NCI-H2227 (cell line): ENCODE measurements at regions not wholly inside any gene's neighbourhood (a gene's known extent, or its start where the extent isn't known, plus 50 kb on each side); places are given as distances from the start of the nearest gene placed in this dataset.

Source experiments
- DNase-seq: peaks from one replicate; lab custom pipeline; 2025; ENCODE audit not compliant: unreplicated experiment; lab: John Stamatoyannopoulos, UW

- DNase-seq: no peak
Observed at GRCh38 chr12:27382924-27383323, 50.3 kb downstream of the BMAL2 start.

GRCh38 chr12:27383429-27384260 lies 51.0 kb downstream of the BMAL2 start:
- peak; percentile 67 for DNase-seq

GRCh38 chr12:27384261-27384590 lies 51.6 kb downstream of the BMAL2 start:
- no peak for DNase-seq

GRCh38 chr12:27385766-27386564 lies 53.3 kb downstream of the BMAL2 start:
- DNase-seq: no peak

GRCh38 chr12:27387473-27387872 lies 54.8 kb downstream of the BMAL2 start:
- no peak for DNase-seq

- no peak for DNase-seq
Observed at GRCh38 chr12:27388650-27389049, 56.0 kb downstream of the BMAL2 start.

- no peak for DNase-seq
Observed at GRCh38 chr12:27394676-27395075, 51.9 kb upstream of the SMCO2 start.

- DNase-seq: no peak
Observed at GRCh38 chr12:27396216-27396815, 50.2 kb upstream of the SMCO2 start.
